Stimulated activated CD8-positive, alpha-beta memory T cell treated with anti-CD3 and anti-CD28 coated beads, Interleukin-12 subunit alpha, Interleukin-12 subunit beta, amount 100 ng/mL, for 1 hour (primary cell): ENCODE measurements at regions not wholly inside any gene's neighbourhood (a gene's known extent, or its start where the extent isn't known, plus 50 kb on each side); places are given as distances from the start of the nearest gene placed in this dataset.

Experiments
- DNase-seq: peaks from one replicate; pipeline ENCODE4 v3.0.0-alpha.2; 2020; ENCODE audit warnings: low read depth

GRCh38 chr12:125678589-125678993, 613.4 kb downstream of the AACS start:
- no peak for DNase-seq

GRCh38 chr12:125683748-125684381, 618.6 kb downstream of the AACS start:
- DNase-seq: no peak

- no peak for DNase-seq
Measured at GRCh38 chr12:125684968-125685790, 619.9 kb downstream of the AACS start.

GRCh38 chr12:125685915-125686314, 620.7 kb downstream of the AACS start:
- DNase-seq: no peak

GRCh38 chr12:125687403-125687802, 622.2 kb downstream of the AACS start:
- DNase-seq: no peak

- DNase-seq: no peak
Measured at GRCh38 chr12:125687820-125688219, 622.6 kb downstream of the AACS start.

GRCh38 chr12:125688223-125688622, 623.0 kb downstream of the AACS start:
- DNase-seq: no peak

- DNase-seq: no peak
Measured at GRCh38 chr12:125688881-125689280, 623.6 kb downstream of the AACS start.

GRCh38 chr12:125689576-125690410, 624.6 kb downstream of the AACS start:
- no peak for DNase-seq

GRCh38 chr12:125690841-125691240, 625.6 kb downstream of the AACS start:
- no peak for DNase-seq

GRCh38 chr12:125696054-125696453, 630.8 kb downstream of the AACS start:
- DNase-seq: no peak

- no peak for DNase-seq
Measured at GRCh38 chr12:125704803-125705202, 639.6 kb downstream of the AACS start.

GRCh38 chr12:125720961-125721360, 655.7 kb downstream of the AACS start:
- no peak for DNase-seq

- DNase-seq: no peak
Measured at GRCh38 chr12:125734137-125734536, 668.9 kb downstream of the AACS start.

GRCh38 chr12:125738211-125738610, 673.0 kb downstream of the AACS start:
- no peak for DNase-seq

GRCh38 chr12:125742413-125742812, 677.2 kb downstream of the AACS start:
- DNase-seq: no peak

- no peak for DNase-seq
Measured at GRCh38 chr12:125744201-125744600, 679.0 kb downstream of the AACS start.

GRCh38 chr12:125755512-125755911, 690.3 kb downstream of the AACS start:
- no peak for DNase-seq

- DNase-seq: no peak
Measured at GRCh38 chr12:125766091-125766490, 700.9 kb downstream of the AACS start.

- DNase-seq: no peak
Measured at GRCh38 chr12:125772403-125772802, 707.2 kb downstream of the AACS start.

- DNase-seq: no peak
Measured at GRCh38 chr12:125773033-125773640, 707.9 kb downstream of the AACS start.

- DNase-seq: no peak
Measured at GRCh38 chr12:125775507-125775906, 710.3 kb downstream of the AACS start.
